Ectodermal cell (in vitro differentiated cells): ENCODE measurements at regions not wholly inside any gene's neighbourhood (a gene's known extent, or its start where the extent isn't known, plus 50 kb on each side); places are given as distances from the start of the nearest gene placed in this dataset.

Source experiments
- H3K27ac ChIP-seq: 2 replicates; pipeline ENCODE4 v1.7.0; 2013; ENCODE audit warnings: mild to moderate bottlenecking, low read depth, low read length; ENCODE audit not compliant: insufficient read depth, poor library complexity, severe bottlenecking
- H3K27me3 ChIP-seq: 2 replicates; pipeline ENCODE4 v1.7.0; 2013; ENCODE audit warnings: mild to moderate bottlenecking, low read length; ENCODE audit not compliant: insufficient read depth, control insufficient read depth, poor library complexity, severe bottlenecking
- H3K36me3 ChIP-seq: one replicate; pipeline ENCODE4 v1.7.0; 2013; ENCODE audit warnings: low read length; ENCODE audit not compliant: control insufficient read depth, insufficient read depth
- H3K4me1 ChIP-seq: one replicate; pipeline ENCODE4 v1.7.0; 2013; ENCODE audit warnings: low read length; ENCODE audit not compliant: control insufficient read depth, insufficient read depth
- H3K4me3 ChIP-seq: 2 replicates; pipeline ENCODE4 v1.7.0; 2013; ENCODE audit warnings: low read depth, low read length, control low read depth; ENCODE audit not compliant: insufficient read depth
- H3K9me3 ChIP-seq: 2 replicates; pipeline ENCODE4 v1.7.0; 2013; ENCODE audit warnings: mild to moderate bottlenecking, low read length, moderate library complexity; ENCODE audit not compliant: control insufficient read depth
- WGBS, 2 experiments: methylation state at CpG; one replicate each; pipeline ENCODE4 v1.1.7; 2013; ENCODE audit warnings: missing lambda C conversion rate in 2 of 2; 5-methylcytosine and 5-hydroxymethylcytosine counted together

DNA sequence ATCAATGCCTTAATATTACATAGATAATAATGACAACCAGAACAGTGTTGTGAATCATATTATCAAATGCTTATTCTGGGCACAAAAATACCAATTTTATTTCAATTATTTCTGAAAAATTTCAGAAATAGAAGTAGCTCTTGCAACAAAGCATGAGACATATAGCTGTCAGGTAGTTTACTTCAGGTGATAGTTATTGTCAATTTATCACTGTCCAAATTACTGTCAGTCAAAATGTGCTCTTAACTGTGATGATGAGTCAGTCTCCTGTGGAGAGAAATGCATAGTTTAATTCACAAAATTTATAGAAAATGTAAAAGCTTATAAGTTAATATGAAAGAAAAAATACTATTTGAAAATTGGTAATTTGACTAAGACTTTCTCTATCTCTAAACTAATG, 1078.4 kb upstream of the GBE1 start:
- no peaks in the 10 kb centered on the region for H3K27me3 ChIP-seq
- H3K4me1 ChIP-seq: no peaks in the 10 kb centered on the region
- no peaks in the 10 kb centered on the region for H3K36me3 ChIP-seq
- no peak overlapping the region for H3K27ac ChIP-seq
- H3K4me3 ChIP-seq: no peak overlapping the region
- H3K9me3 ChIP-seq: no peaks in the 10 kb centered on the region

DNA sequence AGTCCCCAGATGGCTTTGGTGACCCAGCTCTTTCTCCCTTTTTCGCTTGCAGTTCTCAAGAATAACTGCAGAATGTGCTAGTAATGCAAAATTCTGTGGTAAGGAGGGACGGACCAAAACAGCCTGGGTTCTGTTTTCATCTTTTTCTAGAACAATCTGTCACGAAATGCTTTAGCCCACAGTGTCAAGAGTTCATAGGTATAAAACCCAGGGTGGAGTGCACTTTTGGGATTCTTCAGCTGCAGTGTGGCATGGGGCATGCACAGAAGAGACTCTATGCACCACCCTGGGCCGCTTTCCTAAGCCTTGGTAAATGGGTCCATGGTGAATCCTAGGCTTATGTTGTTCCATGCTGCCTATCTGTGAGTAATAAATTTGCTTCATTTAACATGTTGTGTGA, 1072.7 kb upstream of the GBE1 start:
- 92 to 94% methylated on average over 4 of the region's 4 CpGs for WGBS, 2 experiments
- H3K4me3 ChIP-seq: no peak overlapping the region

DNA sequence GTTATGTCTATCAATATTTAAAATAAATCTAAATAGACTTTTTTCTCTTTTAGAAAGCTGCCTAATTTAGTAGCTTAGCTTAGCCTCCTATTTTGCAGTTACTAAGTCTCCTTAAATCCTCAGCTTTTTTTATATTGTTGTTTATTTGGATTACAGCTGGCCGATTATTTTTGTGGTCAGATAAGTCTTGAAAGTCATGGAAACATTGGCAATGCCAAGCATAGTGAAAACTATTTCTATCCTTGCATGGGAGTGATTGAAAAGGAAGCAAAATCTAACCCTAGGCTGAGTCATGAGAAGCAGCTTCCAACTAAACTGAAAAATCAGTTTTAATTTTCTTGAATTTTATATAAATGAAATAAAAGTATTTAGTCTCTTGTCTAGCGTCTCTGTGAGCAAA, 1063.0 kb upstream of the GBE1 start:
- Histone ChIP-seq H3K36me3 (no peaks in the 10 kb centered on the region), H3K9me3 (no peaks in the 10 kb centered on the region)
- 78 to 94% methylated on average over 1 to 2 of the region's 2 CpGs for WGBS, 2 experiments

More for the DNA sequence above, 1072.7 kb upstream of the GBE1 start:
- Histone ChIP-seq H3K27ac (no peak overlapping the region), H3K27me3 (no peaks in the 10 kb centered on the region), H3K9me3 (no peaks in the 10 kb centered on the region), H3K36me3 (no peaks in the 10 kb centered on the region), H3K4me1 (no peaks in the 10 kb centered on the region)

DNA sequence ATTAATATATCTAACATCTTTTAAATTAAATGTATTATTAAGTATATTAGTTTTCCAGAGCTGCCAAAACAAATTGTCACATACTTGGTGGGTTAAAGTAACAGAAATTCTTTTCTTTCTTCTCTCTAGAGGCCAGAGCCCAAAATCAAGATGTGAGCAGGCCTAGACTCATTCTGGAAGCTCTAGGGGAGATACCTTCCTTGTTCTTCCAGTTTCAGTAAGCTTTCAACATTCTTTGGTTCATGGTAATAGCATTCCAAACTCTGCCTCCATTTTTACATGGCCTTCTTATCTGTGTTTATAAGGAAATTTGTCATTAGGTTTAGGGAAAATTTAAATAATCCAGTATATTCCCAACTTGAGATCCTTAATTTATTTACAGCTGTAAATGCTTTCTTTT, 1054.6 kb upstream of the GBE1 start:
- H3K27ac ChIP-seq: no peak overlapping the region
- H3K4me3 ChIP-seq: no peak overlapping the region
- peaks cover 3% of the 10 kb centered on the region for H3K9me3 ChIP-seq
- H3K4me1 ChIP-seq: no peaks in the 10 kb centered on the region
- no peaks in the 10 kb centered on the region for H3K27me3 ChIP-seq
- no peaks in the 10 kb centered on the region for H3K36me3 ChIP-seq

More for the DNA sequence above, 1063.0 kb upstream of the GBE1 start:
- Histone ChIP-seq H3K4me1 (no peaks in the 10 kb centered on the region), H3K27ac (no peak overlapping the region), H3K4me3 (no peak overlapping the region), H3K27me3 (no peaks in the 10 kb centered on the region)

DNA sequence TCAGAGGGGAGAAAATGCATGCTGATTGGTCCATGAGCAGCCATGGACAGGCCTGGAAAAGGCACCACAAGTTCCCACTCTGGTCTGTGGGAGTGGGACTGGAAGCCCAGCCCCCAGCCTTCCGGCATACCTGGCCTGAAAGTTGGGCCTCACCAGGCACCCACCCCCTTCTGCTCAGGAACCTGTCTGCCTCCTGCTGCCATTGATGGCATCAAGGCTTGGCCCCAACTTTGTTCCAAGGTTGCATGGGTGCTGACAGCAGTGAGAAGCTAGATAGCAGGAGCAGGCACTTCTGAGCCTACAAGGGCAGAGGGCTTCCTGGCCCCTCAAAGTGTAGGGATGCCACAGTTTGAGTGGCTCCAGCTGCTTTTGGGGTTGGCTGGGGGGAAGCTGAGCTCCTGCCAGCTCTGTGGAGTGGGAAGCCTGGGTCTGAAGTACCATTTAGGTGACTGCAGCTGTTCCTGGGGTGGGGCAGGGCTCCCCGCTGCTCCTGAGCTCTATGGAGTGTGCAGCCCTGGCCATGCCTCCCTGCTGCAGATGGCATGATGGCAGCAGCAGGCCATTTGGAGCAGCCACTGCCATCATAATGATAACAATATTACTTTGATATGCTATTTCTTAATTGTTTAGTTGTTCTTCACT, 1054.1 kb upstream of the GBE1 start:
- no peaks in the 10 kb centered on the region for H3K4me1 ChIP-seq
- 97% methylated on average over 2 of the region's 2 CpGs for WGBS, 2 experiments
- H3K4me3 ChIP-seq: no peak overlapping the region
- H3K27ac ChIP-seq: no peak overlapping the region
- H3K36me3 ChIP-seq: no peaks in the 10 kb centered on the region
- peaks cover 3% of the 10 kb centered on the region for H3K9me3 ChIP-seq
- H3K27me3 ChIP-seq: no peaks in the 10 kb centered on the region

DNA sequence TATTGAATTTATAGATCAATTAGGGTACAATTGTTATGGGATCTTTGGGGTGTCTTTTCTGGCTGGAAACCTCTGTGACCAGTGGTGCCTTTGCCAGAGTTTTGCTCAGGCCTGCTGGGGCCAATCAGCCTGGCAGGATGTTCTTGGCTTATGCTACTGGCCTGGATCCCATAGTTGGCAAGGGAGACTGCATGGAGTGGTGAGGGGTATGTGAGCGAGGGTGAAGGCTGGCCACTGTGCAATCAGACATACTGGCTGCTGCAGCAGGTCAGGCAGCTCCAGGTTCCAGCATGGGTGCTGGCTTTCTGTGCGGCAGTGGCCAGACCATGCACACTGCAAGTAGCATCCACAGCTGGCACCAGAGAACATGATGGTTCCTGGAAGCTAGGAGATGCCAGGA, 1053.2 kb upstream of the GBE1 start:
- no peak overlapping the region for H3K4me3 ChIP-seq
- 95 to 98% methylated on average over 2 of the region's 2 CpGs for WGBS, 2 experiments
- H3K4me1 ChIP-seq: no peaks in the 10 kb centered on the region
- no peak overlapping the region for H3K27ac ChIP-seq
- no peaks in the 10 kb centered on the region for H3K27me3 ChIP-seq
- no peaks in the 10 kb centered on the region for H3K36me3 ChIP-seq
- peaks cover 3% of the 10 kb centered on the region for H3K9me3 ChIP-seq

DNA sequence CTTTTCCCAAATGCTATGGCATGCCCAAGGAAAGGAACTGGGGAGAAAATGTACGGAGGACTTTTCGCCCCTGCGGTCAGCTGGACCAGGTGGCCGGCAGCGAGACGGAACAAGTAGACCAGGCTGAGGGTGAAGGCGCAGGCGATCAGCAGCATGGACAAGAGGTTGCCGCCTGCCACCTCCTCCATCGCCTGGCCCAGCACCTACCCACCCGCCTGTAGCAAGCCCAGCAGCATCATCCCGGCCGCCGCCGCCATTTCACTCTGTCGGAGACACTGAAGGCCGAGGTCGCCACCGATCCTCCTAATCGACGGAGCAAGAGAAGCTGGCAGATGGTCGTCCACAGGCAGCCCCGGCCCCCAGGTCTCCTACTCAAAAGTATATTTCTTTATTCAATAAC, 1046.3 kb upstream of the GBE1 start:
- H3K27ac ChIP-seq: no peak overlapping the region
- H3K9me3 ChIP-seq: no peaks in the 10 kb centered on the region
- H3K27me3 ChIP-seq: no peaks in the 10 kb centered on the region
- H3K4me3 ChIP-seq: no peak overlapping the region
- no peaks in the 10 kb centered on the region for H3K4me1 ChIP-seq
- H3K36me3 ChIP-seq: no peaks in the 10 kb centered on the region
- WGBS, 2 experiments: 96 to 98% methylated on average over 21 to 23 of the region's 23 CpGs

DNA sequence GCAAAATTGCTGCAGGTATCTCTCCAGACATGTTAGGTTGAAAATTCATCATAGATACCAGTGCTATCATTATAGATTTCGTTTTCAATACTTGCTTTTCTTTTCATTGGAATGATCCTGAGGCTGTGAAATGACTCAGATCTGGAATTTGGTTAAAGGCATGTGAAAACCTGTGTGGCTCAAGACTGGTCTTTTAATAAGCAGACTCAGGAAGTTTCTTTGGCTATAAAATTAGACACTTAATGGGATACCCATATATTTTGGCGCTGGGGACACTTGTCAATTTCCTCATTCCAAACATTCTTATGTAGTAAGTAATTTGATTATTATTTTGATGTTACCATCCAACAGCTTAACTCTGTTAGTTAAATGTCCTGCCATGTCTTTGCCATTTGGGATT, 1041.1 kb upstream of the GBE1 start:
- Histone ChIP-seq H3K4me1 (no peaks in the 10 kb centered on the region), H3K36me3 (no peaks in the 10 kb centered on the region), H3K27ac (no peak overlapping the region), H3K4me3 (no peak overlapping the region), H3K9me3 (no peaks in the 10 kb centered on the region), H3K27me3 (no peaks in the 10 kb centered on the region)
- WGBS, 2 experiments: 88 to 100% methylated on average over 1 of the region's 2 CpGs

DNA sequence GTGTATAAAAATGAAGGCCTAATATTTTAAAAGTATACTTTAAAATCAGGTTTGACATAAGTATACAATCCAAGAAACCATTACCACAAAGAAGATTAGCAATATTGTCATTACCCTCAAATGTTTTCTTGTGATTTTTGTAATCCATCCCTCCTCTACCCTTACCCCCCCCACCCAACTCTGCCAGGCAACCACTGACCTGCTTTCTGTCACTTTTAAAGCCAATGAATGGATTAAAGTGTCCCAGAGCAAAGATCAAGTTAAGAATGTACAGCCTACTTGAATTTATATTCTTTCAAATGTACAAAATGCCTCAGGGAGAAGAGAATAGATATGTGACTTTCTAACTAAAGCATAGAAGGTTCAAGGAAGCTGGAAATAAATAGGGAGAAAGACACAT, 1038.8 kb upstream of the GBE1 start:
- Histone ChIP-seq H3K36me3 (no peaks in the 10 kb centered on the region), H3K27me3 (no peaks in the 10 kb centered on the region), H3K27ac (no peak overlapping the region), H3K4me3 (no peak overlapping the region), H3K4me1 (no peaks in the 10 kb centered on the region), H3K9me3 (no peaks in the 10 kb centered on the region)

DNA sequence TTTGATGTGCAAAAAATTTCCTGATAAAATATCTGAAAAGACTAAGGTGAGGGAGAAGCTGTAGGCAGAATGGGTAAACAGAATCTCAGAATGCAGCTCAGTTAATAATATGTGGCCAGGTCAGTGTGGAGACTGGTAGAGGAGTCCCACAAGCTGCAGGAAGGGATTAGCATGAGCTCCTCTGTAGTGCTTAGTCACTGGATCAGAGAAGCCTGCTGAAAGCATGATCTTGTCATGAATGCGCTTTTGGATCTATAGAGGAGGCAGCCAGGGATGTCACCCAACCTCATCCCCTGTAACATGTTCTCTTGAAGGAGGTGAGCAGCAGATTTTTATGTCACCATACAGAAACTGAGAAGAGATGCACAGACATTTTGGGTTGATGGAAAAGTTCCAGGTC, 1035.3 kb upstream of the GBE1 start:
- 97% methylated on average over 1 of the region's 1 CpG; no CpG with 5 or more reads in 1 of the 2 experiments for WGBS, 2 experiments

DNA sequence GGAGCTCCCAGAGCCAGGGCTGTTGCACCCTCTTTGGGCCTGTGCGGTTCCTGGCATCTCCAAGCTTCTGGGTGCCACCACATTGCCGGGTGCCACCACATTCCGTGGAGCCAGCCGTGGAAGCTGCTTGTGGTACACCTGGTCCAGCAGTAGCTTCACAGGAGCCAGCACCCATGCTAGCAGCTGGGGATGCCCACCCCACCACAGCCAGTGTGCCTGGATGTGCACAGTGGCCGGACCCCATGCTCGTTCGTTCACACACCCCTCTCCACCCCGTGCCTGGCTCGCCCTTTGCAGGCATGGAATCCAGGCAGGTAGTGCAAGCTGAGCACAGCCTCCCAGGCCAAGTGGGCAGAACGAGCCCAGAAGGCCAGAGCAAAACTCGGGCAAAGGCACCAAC, 1029.8 kb upstream of the GBE1 start:
- Histone ChIP-seq H3K4me1 (no peaks in the 10 kb centered on the region), H3K9me3 (no peaks in the 10 kb centered on the region), H3K27ac (no peak overlapping the region), H3K4me3 (no peak overlapping the region), H3K36me3 (no peaks in the 10 kb centered on the region), H3K27me3 (no peaks in the 10 kb centered on the region)
- WGBS, 2 experiments: 94 to 95% methylated on average over 11 of the region's 11 CpGs

More for the DNA sequence above, 1035.3 kb upstream of the GBE1 start:
- no peaks in the 10 kb centered on the region for H3K4me1 ChIP-seq
- no peak overlapping the region for H3K27ac ChIP-seq
- no peaks in the 10 kb centered on the region for H3K36me3 ChIP-seq
- H3K4me3 ChIP-seq: no peak overlapping the region
- H3K27me3 ChIP-seq: no peaks in the 10 kb centered on the region
- H3K9me3 ChIP-seq: no peaks in the 10 kb centered on the region
